ENCODE measurements at regions not wholly inside any gene's neighbourhood (a gene's known extent, or its start where the extent isn't known, plus 50 kb on each side); places are given as distances from the start of the nearest gene placed in this dataset.

DNA sequence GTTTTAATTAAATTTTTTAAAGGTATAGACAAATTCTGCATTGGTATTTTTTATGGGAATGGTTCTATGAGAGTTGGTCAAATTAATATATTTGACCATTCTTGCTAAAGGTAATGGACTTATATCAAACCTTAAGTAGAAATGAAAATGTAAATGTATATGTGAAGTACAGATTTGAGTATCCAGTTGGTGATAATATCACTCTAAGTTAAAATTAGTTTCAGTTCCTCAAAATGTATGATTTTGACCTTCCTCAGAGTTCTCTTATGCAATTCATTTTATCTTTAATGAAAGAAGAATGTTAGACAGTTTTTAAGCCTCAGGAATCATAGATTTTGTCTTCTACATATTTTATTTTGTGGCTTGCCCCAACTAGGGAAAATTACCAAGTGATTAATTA, 1291.5 kb upstream of the B3GALT2 start:
- no peak overlapping the region for H3K4me3 ChIP-seq (replicated peaks in 1 of 3; ENCODE audit: insufficient read depth in 1 of 3, low read depth in 1 of 3, low read length in 3 of 3)
- DNase-seq (ENCODE audit: low read depth, low spot score) (no peak), FAIRE-seq (no peak)
- no peak overlapping the region for H3K27ac ChIP-seq (ENCODE audit: insufficient read depth, low read depth, low read length)
- no peaks in the 10 kb centered on the region for H3K27me3 ChIP-seq (ENCODE audit: control insufficient read depth in 2 of 2, insufficient read depth in 2 of 2, low read length in 2 of 2)
- H3K9me1 ChIP-seq (replicated peaks; ENCODE audit: control insufficient read depth, extremely low read depth, insufficient read depth, low read length) = no peaks in the 10 kb centered on the region
- no peak for TF ChIP-seq FOS (IDR thresholded peaks at IDR 0.05; ENCODE audit: borderline replicate concordance, insufficient read depth, low read length)
- TF ChIP-seq JUN (IDR thresholded peaks at IDR 0.05; ENCODE audit: borderline replicate concordance, insufficient read depth, insufficient read length, low read depth) = no peak
- TF ChIP-seq POLR2A (IDR thresholded peaks at IDR 0.05; ENCODE audit: low read depth, low read length) = no peak
- TF ChIP-seq, protein P1, sequence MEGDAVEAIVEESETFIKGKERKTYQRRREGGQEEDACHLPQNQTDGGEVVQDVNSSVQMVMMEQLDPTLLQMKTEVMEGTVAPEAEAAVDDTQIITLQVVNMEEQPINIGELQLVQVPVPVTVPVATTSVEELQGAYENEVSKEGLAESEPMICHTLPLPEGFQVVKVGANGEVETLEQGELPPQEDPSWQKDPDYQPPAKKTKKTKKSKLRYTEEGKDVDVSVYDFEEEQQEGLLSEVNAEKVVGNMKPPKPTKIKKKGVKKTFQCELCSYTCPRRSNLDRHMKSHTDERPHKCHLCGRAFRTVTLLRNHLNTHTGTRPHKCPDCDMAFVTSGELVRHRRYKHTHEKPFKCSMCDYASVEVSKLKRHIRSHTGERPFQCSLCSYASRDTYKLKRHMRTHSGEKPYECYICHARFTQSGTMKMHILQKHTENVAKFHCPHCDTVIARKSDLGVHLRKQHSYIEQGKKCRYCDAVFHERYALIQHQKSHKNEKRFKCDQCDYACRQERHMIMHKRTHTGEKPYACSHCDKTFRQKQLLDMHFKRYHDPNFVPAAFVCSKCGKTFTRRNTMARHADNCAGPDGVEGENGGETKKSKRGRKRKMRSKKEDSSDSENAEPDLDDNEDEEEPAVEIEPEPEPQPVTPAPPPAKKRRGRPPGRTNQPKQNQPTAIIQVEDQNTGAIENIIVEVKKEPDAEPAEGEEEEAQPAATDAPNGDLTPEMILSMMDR (IDR thresholded peaks at IDR 0.05; ENCODE audit: extremely low read depth in 1 of 2, insufficient read depth in 1 of 2, low read depth in 1 of 2, low read length in 2 of 2) = no peak
- no peak for TF ChIP-seq MYC (IDR thresholded peaks at IDR 0.05; ENCODE audit: low read depth, low read length)
- no peak for TF ChIP-seq POLR2AphosphoS5 (IDR thresholded peaks at IDR 0.05; ENCODE audit: insufficient read depth, low read depth, low read length)
- H3K9me3 ChIP-seq (replicated peaks; ENCODE audit: control insufficient read depth, insufficient read depth, low read length) = no peaks in the 10 kb centered on the region
- H3K9ac ChIP-seq (replicated peaks; ENCODE audit: extremely low read depth, insufficient read depth, low read length) = no peak overlapping the region
- ChIA-PET POLR2A (no interaction called here), CTCF (no interaction called here)
- no peaks in the 10 kb centered on the region for H3K4me1 ChIP-seq (ENCODE audit: control insufficient read depth, extremely low read depth, insufficient read depth, low read length)
- dilution Hi-C loops (cut with MboI; ENCODE audit: extremely low pct_ligation_motif_present, low sequenced_read_pairs) = no loop called here
- intact Hi-C loops (cut with micrococcal nuclease) = no loop called here
- BruUV-seq (replicated peaks) = no TSS peak
- H3K79me2 ChIP-seq (ENCODE audit: control insufficient read depth, insufficient read depth, low read length) = no peaks in the 10 kb centered on the region
- H2AFZ ChIP-seq (ENCODE audit: low read depth, low read length) = no peak overlapping the region
- no peaks in the 10 kb centered on the region for H4K20me1 ChIP-seq (replicated peaks; ENCODE audit: control insufficient read depth, extremely low read depth, insufficient read depth, low read length)
- H3K36me3 ChIP-seq (ENCODE audit: control insufficient read depth in 2 of 2, extremely low read depth in 1 of 2, insufficient read depth in 2 of 2, low read length in 2 of 2) = no peaks in the 10 kb centered on the region
- no peak overlapping the region for H3K4me2 ChIP-seq (ENCODE audit: insufficient read depth, low read length)

DNA sequence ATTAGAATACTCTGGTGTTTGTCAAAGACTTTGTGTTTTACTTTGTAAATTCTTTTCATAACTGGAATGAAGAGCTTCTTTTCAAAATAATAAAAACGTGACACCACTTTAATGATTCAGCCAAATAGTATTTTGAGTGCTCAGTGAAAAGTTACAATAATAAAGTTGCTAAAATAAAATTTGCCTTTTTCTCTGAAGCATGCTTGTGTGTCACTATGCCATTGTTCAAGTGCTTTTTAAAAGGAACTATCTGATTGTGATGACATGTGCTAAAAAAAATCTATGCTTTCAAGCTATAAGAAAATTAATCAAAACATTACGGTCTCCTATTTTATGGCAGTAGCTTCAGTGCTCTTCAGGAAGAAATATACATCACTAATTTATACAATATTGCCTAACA, 1290.5 kb upstream of the B3GALT2 start:
- dilution Hi-C loops (cut with MboI; ENCODE audit: extremely low pct_ligation_motif_present, low sequenced_read_pairs) = no loop called here
- no peak overlapping the region for H3K9ac ChIP-seq (replicated peaks; ENCODE audit: extremely low read depth, insufficient read depth, low read length)
- no peaks in the 10 kb centered on the region for H3K4me1 ChIP-seq (ENCODE audit: control insufficient read depth, extremely low read depth, insufficient read depth, low read length)
- no peak overlapping the region for H3K4me2 ChIP-seq (ENCODE audit: insufficient read depth, low read length)
- ChIA-PET POLR2A (no interaction called here), CTCF (no interaction called here)
- TF ChIP-seq POLR2A (IDR thresholded peaks at IDR 0.05; ENCODE audit: low read depth, low read length) (no peak), MYC (IDR thresholded peaks at IDR 0.05; ENCODE audit: low read depth, low read length) (no peak), FOS (IDR thresholded peaks at IDR 0.05; ENCODE audit: borderline replicate concordance, insufficient read depth, low read length) (no peak), EZH2 (IDR thresholded peaks at IDR 0.05; ENCODE audit: borderline replicate concordance, low read depth, low read length, severe bottlenecking) (no peak), JUN (IDR thresholded peaks at IDR 0.05; ENCODE audit: borderline replicate concordance, insufficient read depth, insufficient read length, low read depth) (no peak), GATA2 (IDR thresholded peaks at IDR 0.05; ENCODE audit: insufficient read depth, insufficient read length, low read depth, low read length) (no peak), POLR2AphosphoS5 (IDR thresholded peaks at IDR 0.05; ENCODE audit: insufficient read depth, low read depth, low read length) (no peak)
- TF ChIP-seq, protein P1 (IDR thresholded peaks at IDR 0.05; ENCODE audit: extremely low read depth in 1 of 2, insufficient read depth in 1 of 2, low read depth in 1 of 2, low read length in 2 of 2) = no peak
- TF ChIP-seq, protein P2, sequence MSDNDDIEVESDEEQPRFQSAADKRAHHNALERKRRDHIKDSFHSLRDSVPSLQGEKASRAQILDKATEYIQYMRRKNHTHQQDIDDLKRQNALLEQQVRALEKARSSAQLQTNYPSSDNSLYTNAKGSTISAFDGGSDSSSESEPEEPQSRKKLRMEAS (IDR thresholded peaks at IDR 0.05; ENCODE audit: insufficient read depth, insufficient read length) = no peak
- no peaks in the 10 kb centered on the region for H3K9me1 ChIP-seq (replicated peaks; ENCODE audit: control insufficient read depth, extremely low read depth, insufficient read depth, low read length)
- no TSS peak for BruUV-seq (replicated peaks)
- DNase-seq (ENCODE audit: low read depth, low spot score) (no peak), FAIRE-seq (no peak)
- no peaks in the 10 kb centered on the region for H4K20me1 ChIP-seq (replicated peaks; ENCODE audit: control insufficient read depth, extremely low read depth, insufficient read depth, low read length)
- no peaks in the 10 kb centered on the region for H3K27me3 ChIP-seq (ENCODE audit: control insufficient read depth in 2 of 2, insufficient read depth in 2 of 2, low read length in 2 of 2)
- no peak overlapping the region for H3K4me3 ChIP-seq (replicated peaks in 1 of 3; ENCODE audit: insufficient read depth in 1 of 3, low read depth in 1 of 3, low read length in 3 of 3)
- no peaks in the 10 kb centered on the region for H3K79me2 ChIP-seq (ENCODE audit: control insufficient read depth, insufficient read depth, low read length)
- H3K36me3 ChIP-seq (ENCODE audit: control insufficient read depth in 2 of 2, extremely low read depth in 1 of 2, insufficient read depth in 2 of 2, low read length in 2 of 2) = no peaks in the 10 kb centered on the region
- H3K27ac ChIP-seq (ENCODE audit: insufficient read depth, low read depth, low read length) = no peak overlapping the region
- no peak overlapping the region for H2AFZ ChIP-seq (ENCODE audit: low read depth, low read length)
- intact Hi-C loops (cut with micrococcal nuclease) = no loop called here
- H3K9me3 ChIP-seq (replicated peaks; ENCODE audit: control insufficient read depth, insufficient read depth, low read length) = no peaks in the 10 kb centered on the region
